ENCODE measurements at regions not wholly inside any gene's neighbourhood (a gene's known extent, or its start where the extent isn't known, plus 50 kb on each side); places are given as distances from the start of the nearest gene placed in this dataset.

DNA sequence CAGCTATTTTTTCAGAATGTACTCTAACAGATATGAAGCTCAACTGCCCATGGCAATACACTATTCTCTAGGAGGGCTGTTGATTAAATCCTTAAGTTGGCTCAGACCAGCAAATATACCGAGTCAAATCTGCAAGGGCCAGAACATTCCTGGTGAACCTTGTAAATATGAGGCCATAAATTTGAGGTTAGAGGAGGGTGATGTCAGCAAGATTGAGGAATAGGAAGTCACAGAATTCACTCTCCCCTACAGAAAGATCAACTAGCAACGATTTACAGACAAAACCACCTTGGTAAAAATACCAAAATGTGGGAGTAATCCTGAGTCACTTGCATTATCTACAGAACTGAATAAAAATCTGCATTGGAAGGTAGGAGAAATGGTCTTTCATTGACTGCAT is 399.3 kb downstream of the GPM6A start:
- TF ChIP-seq ZNF384 (IDR thresholded peaks at IDR 0.05) (no peak), L3MBTL2 (conservative IDR thresholded peaks at IDR 0.05) (no peak), FOXM1 (IDR thresholded peaks at IDR 0.05; ENCODE audit: borderline replicate concordance) (no peak), ARNT (IDR thresholded peaks at IDR 0.05) (no peak), ELF4 (IDR thresholded peaks at IDR 0.05) (no peak), SP1 (IDR thresholded peaks at IDR 0.05) (no peak), TARDBP (IDR thresholded peaks at IDR 0.05) (no peak), BHLHE40 (IDR thresholded peaks at IDR 0.05; ENCODE audit: borderline replicate concordance) (no peak), FOXK2 (IDR thresholded peaks at IDR 0.05) (no peak), LEF1 (IDR thresholded peaks at IDR 0.05; ENCODE audit: borderline replicate concordance) (no peak), HDGF (IDR thresholded peaks at IDR 0.05; ENCODE audit: borderline replicate concordance) (no peak)
- TF ChIP-seq, protein P1, sequence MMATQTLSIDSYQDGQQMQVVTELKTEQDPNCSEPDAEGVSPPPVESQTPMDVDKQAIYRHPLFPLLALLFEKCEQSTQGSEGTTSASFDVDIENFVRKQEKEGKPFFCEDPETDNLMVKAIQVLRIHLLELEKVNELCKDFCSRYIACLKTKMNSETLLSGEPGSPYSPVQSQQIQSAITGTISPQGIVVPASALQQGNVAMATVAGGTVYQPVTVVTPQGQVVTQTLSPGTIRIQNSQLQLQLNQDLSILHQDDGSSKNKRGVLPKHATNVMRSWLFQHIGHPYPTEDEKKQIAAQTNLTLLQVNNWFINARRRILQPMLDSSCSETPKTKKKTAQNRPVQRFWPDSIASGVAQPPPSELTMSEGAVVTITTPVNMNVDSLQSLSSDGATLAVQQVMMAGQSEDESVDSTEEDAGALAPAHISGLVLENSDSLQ (IDR thresholded peaks at IDR 0.05): no peak
